GM12878 (cell line): ENCODE measurements at regions not wholly inside any gene's neighbourhood (a gene's known extent, or its start where the extent isn't known, plus 50 kb on each side); places are given as distances from the start of the nearest gene placed in this dataset.

Experiments used
- ATAC-seq: fragments of 200-7000 bp; cut with Tn5 transposase; 3 replicates; pipeline ENCODE4 v1.9.1; 2020; ENCODE audit warnings: mild to moderate bottlenecking, moderate library complexity
- BruUV-seq: library from RNA; stranded (reverse); fragments of 400-500 nt; replicated peaks from 2 replicates; lab custom pipeline; 2021; lab: Mats Ljungman, UMichigan
- CTCF ChIA-PET: fragments of 300-600 bp; sonication (Branson Sonifier 250); formaldehyde crosslinking; extraction: SDS; loops from one replicate; lab custom pipeline; 2021; ENCODE audit warnings: inconsistent platforms; lab: Yijun Ruan, JAX
- POLR2A ChIA-PET: fragments of 350-600 bp; formaldehyde crosslinking; extraction: SDS; loops from one replicate; lab custom pipeline; 2021; ENCODE audit warnings: inconsistent platforms; lab: Charles Lee
- RAD21 ChIA-PET: fragments of 300-600 bp; sonication (Branson Sonifier 250); formaldehyde crosslinking; loops from one replicate; lab custom pipeline; 2023; ENCODE audit warnings: antibody characterized with exemption; ENCODE audit not compliant: unreplicated experiment; lab: Charles Lee
- SMC1A ChIA-PET: fragments of 300-600 bp; sonication (Branson Sonifier 250); formaldehyde crosslinking; loops from one replicate; lab custom pipeline; 2023; ENCODE audit not compliant: unreplicated experiment, uncharacterized antibody; lab: Charles Lee
- DNase-seq: peaks from one replicate; pipeline ENCODE4 v3.0.0-alpha.2; 2011; ENCODE audit warnings: low read depth, low spot score
- FAIRE-seq: peaks from 3 replicates; lab custom pipeline; 2011; peaks lifted over from hg19 to GRCh38; lab: Jason Lieb, UNC
- H2AFZ ChIP-seq: 2 replicates; pipeline ENCODE4 v1.6.0; 2011; ENCODE audit warnings: low read depth, low read length, control low read depth; ENCODE audit not compliant: control insufficient read depth
- H3K27ac ChIP-seq: 2 replicates; pipeline ENCODE4 v1.5.1; 2011; ENCODE audit warnings: control low read depth; ENCODE audit not compliant: control insufficient read depth, insufficient read depth
- H3K27me3 ChIP-seq, 2 experiments: replicated peaks in 1 of 2; 2 replicates each; pipeline versions ENCODE4 v1.6.0 to v1.6.1; 2011; ENCODE audit warnings: low read length in 1 of 2; ENCODE audit not compliant: control insufficient read depth in 2 of 2, insufficient read depth in 2 of 2
- H3K36me3 ChIP-seq, 2 experiments: 2 replicates each; pipeline ENCODE4 v1.5.1; 2011; ENCODE audit warnings: low read length in 1 of 2; ENCODE audit not compliant: control insufficient read depth in 2 of 2, insufficient read depth in 2 of 2
- H3K4me1 ChIP-seq: 2 replicates; pipeline ENCODE4 v1.6.1; 2011; ENCODE audit warnings: mild to moderate bottlenecking, low read length, moderate library complexity, mixed read lengths; ENCODE audit not compliant: control insufficient read depth, insufficient read depth
- H3K4me2 ChIP-seq: 2 replicates; pipeline ENCODE4 v1.6.0; 2011; ENCODE audit warnings: control low read depth; ENCODE audit not compliant: control insufficient read depth, insufficient read depth
- H3K4me3 ChIP-seq: fragments of 200-600 bp; sonication (generic); 2 replicates; pipeline ENCODE4 v1.5.1; 2016
- H3K79me2 ChIP-seq: 2 replicates; pipeline ENCODE4 v1.6.0; 2011; ENCODE audit warnings: low read length; ENCODE audit not compliant: control insufficient read depth, insufficient read depth
- H3K9ac ChIP-seq: 2 replicates; pipeline ENCODE4 v1.8.0; 2011; ENCODE audit warnings: low read length, control low read depth, mixed read lengths; ENCODE audit not compliant: control insufficient read depth, insufficient read depth
- H3K9me3 ChIP-seq: replicated peaks from 3 replicates; pipeline ENCODE4 v1.5.1; 2011; ENCODE audit warnings: mild to moderate bottlenecking, low read length; ENCODE audit not compliant: control insufficient read depth, insufficient read depth
- H4K20me1 ChIP-seq: 2 replicates; pipeline ENCODE4 v1.6.0; 2011; ENCODE audit not compliant: control insufficient read depth, insufficient read depth
- ESRRA ChIP-seq: IDR thresholded peaks from 2 replicates; pipeline ENCODE4 v1.6.1; 2012; ENCODE audit warnings: mild to moderate bottlenecking, low read length, improper control_type of control experiment
- HDAC2 ChIP-seq: fragments of 200-600 bp; sonication (generic); IDR thresholded peaks from 2 replicates; pipeline ENCODE4 v1.6.1; 2017
- JUND ChIP-seq: IDR thresholded peaks from 2 replicates; pipeline ENCODE4 v1.6.1; 2012; ENCODE audit warnings: low read depth, mild to moderate bottlenecking, low read length, improper control_type of control experiment, moderate library complexity
- RCOR1 ChIP-seq: conservative IDR thresholded peaks from 2 replicates; pipeline ENCODE4 v1.6.1; 2012; ENCODE audit warnings: low read depth, low read length, improper control_type of control experiment
- SP1 ChIP-seq: IDR thresholded peaks from one replicate; pipeline ENCODE4 v1.6.1; 2011; ENCODE audit warnings: low read depth, low read length
- TCF7 ChIP-seq: IDR thresholded peaks from 2 replicates; pipeline ENCODE4 v1.6.1; 2014; ENCODE audit warnings: antibody characterized with exemption, borderline replicate concordance
- WRNIP1 ChIP-seq: IDR thresholded peaks from 2 replicates; pipeline ENCODE4 v1.6.1; 2011; ENCODE audit warnings: low read depth, low read length, improper control_type of control experiment, borderline replicate concordance
- WGBS: methylation state at CpG from one replicate; pipeline ENCODE4 v1.1.6; 2016; ENCODE audit warnings: low lambda C conversion rate; ENCODE audit not compliant: insufficient replicate concordance, insufficient coverage; ENCODE audit errors: missing lambda C conversion rate; 5-methylcytosine and 5-hydroxymethylcytosine counted together
- in situ Hi-C: fragments of 300-500 bp; cut with MboI; formaldehyde crosslinking; loops from 9 replicates; pipeline ENCODE4 v1.14.3; 2018; ENCODE audit warnings: mixed read lengths
- intact Hi-C: fragments of 100-400 bp; cut with micrococcal nuclease; formaldehyde crosslinking; loops from one replicate; pipeline ENCODE4 v1.14.2; 2022; ENCODE audit not compliant: unreplicated experiment
- TF ChIP-seq, protein P1 (sequence below): fragments of 450-650 bp; IDR thresholded peaks from 2 replicates; pipeline ENCODE4 v1.6.1; 2018; ENCODE audit warnings: borderline replicate concordance, mild to moderate bottlenecking; ENCODE audit not compliant: partially characterized antibody
- TF ChIP-seq, protein P2 (sequence below): IDR thresholded peaks from 2 replicates; pipeline ENCODE4 v1.6.1; 2012; ENCODE audit warnings: low read depth, low read length, improper control_type of control experiment

DNA sequence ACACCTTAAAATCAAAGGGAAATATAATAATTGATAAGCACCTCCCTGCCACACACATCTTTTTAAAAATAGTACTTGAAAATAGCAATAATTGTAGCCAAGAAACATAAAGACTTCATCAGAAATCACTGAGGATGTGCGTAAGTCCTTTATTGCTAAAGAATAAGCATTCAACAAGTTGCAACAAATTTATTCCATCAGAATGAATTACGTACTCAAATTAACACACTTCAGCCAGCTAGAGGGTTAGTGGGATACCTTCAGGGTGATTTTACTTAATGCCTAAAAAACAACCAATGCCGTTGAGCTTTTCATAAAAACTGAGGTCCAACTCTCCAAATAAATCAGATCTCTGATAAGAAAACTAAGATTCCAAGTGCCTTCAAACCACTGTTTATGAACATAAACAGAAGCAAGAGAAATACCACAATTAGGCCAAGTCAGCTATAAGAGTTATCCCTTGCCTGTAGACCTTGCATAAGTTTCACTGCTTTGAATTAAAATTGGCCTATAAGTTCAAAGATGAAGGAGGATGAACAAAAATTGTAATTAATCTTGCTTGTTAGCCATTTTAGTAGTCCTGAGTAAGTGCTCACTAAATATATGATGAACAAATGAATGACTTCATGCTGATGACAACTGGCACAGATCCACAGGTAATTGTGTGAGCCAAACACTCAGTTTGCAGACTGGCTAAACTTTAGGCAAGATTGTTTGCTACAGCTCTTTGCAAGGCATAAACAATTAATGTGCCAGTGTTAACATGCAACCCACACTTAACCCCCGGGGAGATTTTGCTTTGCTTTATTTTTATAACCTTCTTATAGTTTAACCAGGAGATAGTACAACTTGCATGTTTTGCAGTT is 375.1 kb upstream of the THBS1 start:
- in situ Hi-C loops (no loop called here), intact Hi-C loops (no loop called here)
- Histone ChIP-seq H3K27me3 (no peaks in the 10 kb centered on the region), H3K27ac (no peak overlapping the region), H3K79me2 (no peaks in the 10 kb centered on the region), H3K9ac (no peak overlapping the region), H2AFZ (no peak overlapping the region), H4K20me1 (no peaks in the 10 kb centered on the region), H3K4me2 (no peak overlapping the region), H3K4me3 (no peak overlapping the region), H3K36me3 (no peaks in the 10 kb centered on the region), H3K9me3 (no peaks in the 10 kb centered on the region), H3K4me1 (no peaks in the 10 kb centered on the region)
- WGBS, result 18% methylated on average over 4 of the region's 4 CpGs
- TF ChIP-seq WRNIP1, result no peak
- no peak for TF ChIP-seq RCOR1
- TF ChIP-seq JUND, result no peak
- TF ChIP-seq HDAC2, result no peak
- TF ChIP-seq, protein P1, sequence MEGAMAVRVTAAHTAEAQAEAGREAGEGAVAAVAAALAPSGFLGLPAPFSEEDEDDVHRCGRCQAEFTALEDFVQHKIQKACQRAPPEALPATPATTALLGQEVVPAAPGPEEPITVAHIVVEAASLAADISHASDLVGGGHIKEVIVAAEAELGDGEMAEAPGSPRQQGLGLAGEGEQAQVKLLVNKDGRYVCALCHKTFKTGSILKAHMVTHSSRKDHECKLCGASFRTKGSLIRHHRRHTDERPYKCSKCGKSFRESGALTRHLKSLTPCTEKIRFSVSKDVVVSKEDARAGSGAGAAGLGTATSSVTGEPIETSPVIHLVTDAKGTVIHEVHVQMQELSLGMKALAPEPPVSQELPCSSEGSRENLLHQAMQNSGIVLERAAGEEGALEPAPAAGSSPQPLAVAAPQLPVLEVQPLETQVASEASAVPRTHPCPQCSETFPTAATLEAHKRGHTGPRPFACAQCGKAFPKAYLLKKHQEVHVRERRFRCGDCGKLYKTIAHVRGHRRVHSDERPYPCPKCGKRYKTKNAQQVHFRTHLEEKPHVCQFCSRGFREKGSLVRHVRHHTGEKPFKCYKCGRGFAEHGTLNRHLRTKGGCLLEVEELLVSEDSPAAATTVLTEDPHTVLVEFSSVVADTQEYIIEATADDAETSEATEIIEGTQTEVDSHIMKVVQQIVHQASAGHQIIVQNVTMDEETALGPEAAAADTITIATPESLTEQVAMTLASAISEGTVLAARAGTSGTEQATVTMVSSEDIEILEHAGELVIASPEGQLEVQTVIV, result no peak
- TF ChIP-seq, protein P2, sequence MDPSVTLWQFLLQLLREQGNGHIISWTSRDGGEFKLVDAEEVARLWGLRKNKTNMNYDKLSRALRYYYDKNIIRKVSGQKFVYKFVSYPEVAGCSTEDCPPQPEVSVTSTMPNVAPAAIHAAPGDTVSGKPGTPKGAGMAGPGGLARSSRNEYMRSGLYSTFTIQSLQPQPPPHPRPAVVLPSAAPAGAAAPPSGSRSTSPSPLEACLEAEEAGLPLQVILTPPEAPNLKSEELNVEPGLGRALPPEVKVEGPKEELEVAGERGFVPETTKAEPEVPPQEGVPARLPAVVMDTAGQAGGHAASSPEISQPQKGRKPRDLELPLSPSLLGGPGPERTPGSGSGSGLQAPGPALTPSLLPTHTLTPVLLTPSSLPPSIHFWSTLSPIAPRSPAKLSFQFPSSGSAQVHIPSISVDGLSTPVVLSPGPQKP, result no peak
- no peak for TF ChIP-seq SP1
- TF ChIP-seq ESRRA, result no peak
- no peak for TF ChIP-seq TCF7
- no TSS peak for BruUV-seq
- SMC1A ChIA-PET, result no interaction called here
- POLR2A ChIA-PET, result no interaction called here
- RAD21 ChIA-PET, result no interaction called here
- ATAC-seq (no peak), FAIRE-seq (no peak), DNase-seq (no peak)
- CTCF ChIA-PET, result interaction anchor here (0.8 kb wide), 1 partner anchor 120 kb away, joined by 4 read pairs; no protein-coding TSS in a partner anchor
